Neuronal stem cell (in vitro differentiated cells): ENCODE measurements at regions not wholly inside any gene's neighbourhood (a gene's known extent, or its start where the extent isn't known, plus 50 kb on each side); places are given as distances from the start of the nearest gene placed in this dataset.

Experiments used
- DNase-seq: peaks from one replicate; pipeline ENCODE4 v3.0.0-alpha.2; 2013; ENCODE audit warnings: low spot score
- H2AFZ ChIP-seq: one replicate; pipeline ENCODE4 v1.6.1; 2013; ENCODE audit warnings: mild to moderate bottlenecking, low read length, inconsistent platforms
- H2AK5ac ChIP-seq: 2 replicates; pipeline ENCODE4 v1.6.1; 2013; ENCODE audit warnings: low read depth, mild to moderate bottlenecking, inconsistent platforms, low read length, moderate library complexity, mixed read lengths
- H2BK120ac ChIP-seq: 2 replicates; pipeline ENCODE4 v1.6.1; 2013; ENCODE audit warnings: low read depth, mild to moderate bottlenecking, inconsistent platforms, low read length, moderate library complexity, mixed read lengths
- H2BK12ac ChIP-seq: one replicate; pipeline ENCODE4 v1.6.1; 2013; ENCODE audit warnings: low read length, inconsistent platforms
- H2BK15ac ChIP-seq: 2 replicates; pipeline ENCODE4 v1.6.1; 2013; ENCODE audit warnings: mild to moderate bottlenecking, low read length, inconsistent platforms, mixed read lengths
- H2BK5ac ChIP-seq: one replicate; pipeline ENCODE4 v1.6.1; 2013; ENCODE audit warnings: inconsistent platforms, mild to moderate bottlenecking, low read length, moderate library complexity
- H3K14ac ChIP-seq: one replicate; pipeline ENCODE4 v1.6.1; 2013; ENCODE audit warnings: low read length, inconsistent platforms
- H3K18ac ChIP-seq: 2 replicates; pipeline ENCODE4 v1.6.1; 2013; ENCODE audit warnings: low read length, inconsistent platforms
- H3K23ac ChIP-seq: 2 replicates; pipeline ENCODE4 v1.6.1; 2013; ENCODE audit warnings: low read depth, mild to moderate bottlenecking, mixed read lengths, low read length, inconsistent platforms; ENCODE audit not compliant: poor library complexity
- H3K27ac ChIP-seq: replicated peaks from 3 replicates; pipeline ENCODE4 v1.5.1; 2013; ENCODE audit warnings: low read length, inconsistent platforms
- H3K27me3 ChIP-seq, 3 experiments: 2 replicates each; pipeline ENCODE4 v1.6.1; 2013; ENCODE audit warnings: low read length in 3 of 3, mild to moderate bottlenecking in 2 of 3, inconsistent platforms in 1 of 3, low read depth in 1 of 3, mixed read lengths in 1 of 3, moderate library complexity in 1 of 3; ENCODE audit not compliant: control insufficient read depth in 3 of 3, insufficient read depth in 3 of 3
- H3K36me3 ChIP-seq, 2 donors: replicated peaks in 1 of 2; 2 replicates each; pipeline ENCODE4 v1.6.1; 2013; ENCODE audit warnings: low read length in 2 of 2; ENCODE audit not compliant: control insufficient read depth in 2 of 2, insufficient read depth in 2 of 2
- H3K4ac ChIP-seq: 2 replicates; pipeline ENCODE4 v1.6.1; 2013; ENCODE audit warnings: inconsistent platforms, mild to moderate bottlenecking, low read length, moderate library complexity
- H3K4me1 ChIP-seq, 2 donors: 1 replicate in 1 of 2; 2 replicates in 1 of 2; pipeline ENCODE4 v1.6.1; 2013; ENCODE audit warnings: low read length in 2 of 2, low read depth in 1 of 2; ENCODE audit not compliant: control insufficient read depth in 2 of 2, insufficient read depth in 1 of 2
- H3K4me2 ChIP-seq: one replicate; pipeline ENCODE4 v1.6.1; 2013; ENCODE audit warnings: mild to moderate bottlenecking, low read length, inconsistent platforms; ENCODE audit not compliant: insufficient read depth, poor library complexity, severe bottlenecking
- H3K4me3 ChIP-seq, 2 donors: 2 replicates each; pipeline ENCODE4 v1.5.1; 2013; ENCODE audit warnings: low read length in 2 of 2, mild to moderate bottlenecking in 2 of 2, inconsistent platforms in 1 of 2, moderate library complexity in 1 of 2
- H3K79me1 ChIP-seq: one replicate; pipeline ENCODE4 v1.6.1; 2013; ENCODE audit warnings: low read depth, mild to moderate bottlenecking, inconsistent platforms, low read length, moderate library complexity
- H3K9ac ChIP-seq: one replicate; pipeline ENCODE4 v1.6.1; 2013; ENCODE audit warnings: mild to moderate bottlenecking, low read depth, low read length, inconsistent platforms; ENCODE audit not compliant: poor library complexity
- H3K9me3 ChIP-seq, 2 donors: replicated peaks in 1 of 2; 2 replicates each; pipeline versions ENCODE3 to v1.6.1; 2013; ENCODE audit warnings: low read length in 2 of 2, mild to moderate bottlenecking in 2 of 2, inconsistent platforms in 1 of 2, low read depth in 1 of 2, mixed read lengths in 1 of 2, moderate library complexity in 1 of 2; ENCODE audit not compliant: control insufficient read depth in 2 of 2, insufficient read depth in 1 of 2
- H4K8ac ChIP-seq: one replicate; pipeline ENCODE4 v1.6.1; 2013; ENCODE audit warnings: low read depth, mild to moderate bottlenecking, inconsistent platforms, low read length, moderate library complexity
- H4K91ac ChIP-seq: one replicate; pipeline ENCODE4 v1.6.1; 2013; ENCODE audit warnings: low read length, low read depth, mild to moderate bottlenecking, inconsistent platforms; ENCODE audit not compliant: poor library complexity
- WGBS, 2 donors: extraction: QIAGEN DNeasy Blood & Tissue Kit; methylation state at CpG; one replicate each; pipeline ENCODE4 v1.1.7; 2013; ENCODE audit warnings: missing lambda C conversion rate in 2 of 2, mixed read lengths in 1 of 2; ENCODE audit not compliant: insufficient read length in 2 of 2, insufficient replicate concordance in 1 of 2; ENCODE audit errors: extremely low coverage in 2 of 2; 5-methylcytosine and 5-hydroxymethylcytosine counted together

GRCh38 chr7:9955138-9955537, 1018.5 kb upstream of the PHF14 start:
- Histone ChIP-seq H3K27me3 (no peaks in the 10 kb centered on the region), H2BK120ac (no peak overlapping the region), H3K27ac (no peak overlapping the region), H3K18ac (no peak overlapping the region), H3K36me3 (no peaks in the 10 kb centered on the region), H2AFZ (no peak overlapping the region), H3K9me3 (peaks cover 0 to 4% of the 10 kb centered on the region in 2 donors), H3K23ac (no peak overlapping the region), H2AK5ac (no peak overlapping the region), H3K4me1 (peaks cover 0 to 2% of the 10 kb centered on the region in 2 donors), H2BK12ac (no peak overlapping the region), H3K4me3 (no peak overlapping the region), H4K8ac (no peak overlapping the region), H2BK5ac (no peak overlapping the region), H3K79me1 (no peaks in the 10 kb centered on the region), H3K14ac (no peak overlapping the region), H4K91ac (no peak overlapping the region), H2BK15ac (no peak overlapping the region), H3K4me2 (no peak overlapping the region), H3K4ac (no peak overlapping the region), H3K9ac (no peak overlapping the region)
- no CpG with 5 or more reads among the region's 2 CpGs for WGBS, 2 donors
- DNase-seq, result no peak

DNA sequence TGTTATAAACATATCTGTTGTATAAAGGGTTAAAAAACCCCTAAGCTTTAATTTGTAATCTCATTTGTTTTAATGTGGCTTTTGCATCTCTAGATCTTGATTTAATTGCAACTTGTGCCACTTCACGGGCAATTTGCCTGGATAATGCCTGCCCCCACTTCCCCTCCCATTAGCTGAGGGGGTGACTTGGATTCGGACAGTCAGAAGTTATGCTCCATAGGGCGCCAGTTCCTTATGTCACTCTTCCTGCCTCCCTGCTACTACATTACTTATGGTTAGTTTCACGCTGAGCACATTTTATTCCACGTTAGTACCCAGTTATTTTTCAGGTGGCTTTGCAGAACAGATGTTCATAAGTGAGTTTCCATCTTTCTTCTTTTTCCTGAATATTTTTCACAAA, 1015.2 kb upstream of the PHF14 start:
- H3K9ac ChIP-seq, result no peak overlapping the region
- no peak overlapping the region for H2BK15ac ChIP-seq
- H3K36me3 ChIP-seq, result no peaks in the 10 kb centered on the region
- no peak overlapping the region for H3K27ac ChIP-seq
- no peak overlapping the region for H4K8ac ChIP-seq
- H3K23ac ChIP-seq, result no peak overlapping the region
- H2AK5ac ChIP-seq, result no peak overlapping the region
- no peaks in the 10 kb centered on the region for H3K27me3 ChIP-seq
- no peak overlapping the region for H3K14ac ChIP-seq
- H4K91ac ChIP-seq, result no peak overlapping the region
- no peaks in the 10 kb centered on the region for H3K79me1 ChIP-seq
- DNase-seq, result no peak
- H2BK12ac ChIP-seq, result no peak overlapping the region
- no peak overlapping the region for H3K4me2 ChIP-seq
- no peak overlapping the region for H3K18ac ChIP-seq
- peaks cover 0 to 5% of the 10 kb centered on the region in 2 donors for H3K9me3 ChIP-seq
- H3K4ac ChIP-seq, result no peak overlapping the region
- H3K4me1 ChIP-seq, result peaks cover 0 to 2% of the 10 kb centered on the region in 2 donors
- no peak overlapping the region for H2AFZ ChIP-seq
- no peak overlapping the region for H2BK120ac ChIP-seq
- WGBS, 2 donors, result no CpG with 5 or more reads among the region's 5 CpGs
- no peak overlapping the region for H2BK5ac ChIP-seq
- H3K4me3 ChIP-seq, result no peak overlapping the region

- H3K4me1 ChIP-seq, result peaks cover 0 to 2% of the 10 kb centered on the region in 2 donors
- no peak overlapping the region for H4K8ac ChIP-seq
- no peak overlapping the region for H3K27ac ChIP-seq
- H2BK120ac ChIP-seq, result no peak overlapping the region
- no peak overlapping the region for H2AK5ac ChIP-seq
- H4K91ac ChIP-seq, result no peak overlapping the region
- no peak overlapping the region for H2BK5ac ChIP-seq
- no peak overlapping the region for H3K23ac ChIP-seq
- H2BK15ac ChIP-seq, result no peak overlapping the region
- DNase-seq, result no peak
- H3K27me3 ChIP-seq, result no peaks in the 10 kb centered on the region
- H3K14ac ChIP-seq, result no peak overlapping the region
- no peak overlapping the region for H3K9ac ChIP-seq
- no peaks in the 10 kb centered on the region for H3K36me3 ChIP-seq
- no CpG with 5 or more reads among the region's 3 CpGs for WGBS, 2 donors
- no peak overlapping the region for H3K4me2 ChIP-seq
- peaks cover 0 to 2% of the 10 kb centered on the region in 2 donors for H3K9me3 ChIP-seq
- H3K79me1 ChIP-seq, result no peaks in the 10 kb centered on the region
- no peak overlapping the region for H2AFZ ChIP-seq
- H3K4me3 ChIP-seq, result no peak overlapping the region
- no peak overlapping the region for H3K4ac ChIP-seq
- H3K18ac ChIP-seq, result no peak overlapping the region
- no peak overlapping the region for H2BK12ac ChIP-seq
Measured at GRCh38 chr7:9960460-9960859, 1013.2 kb upstream of the PHF14 start.

- Histone ChIP-seq H2AK5ac (no peak overlapping the region), H3K23ac (no peak overlapping the region), H2BK5ac (no peak overlapping the region), H3K9me3 (peaks cover 0 to 2% of the 10 kb centered on the region in 2 donors), H2AFZ (no peak overlapping the region), H3K36me3 (no peaks in the 10 kb centered on the region), H4K8ac (no peak overlapping the region), H3K18ac (no peak overlapping the region), H3K4ac (no peak overlapping the region), H3K4me3 (no peak overlapping the region), H3K79me1 (no peaks in the 10 kb centered on the region), H3K14ac (no peak overlapping the region), H2BK12ac (no peak overlapping the region), H4K91ac (no peak overlapping the region), H3K9ac (no peak overlapping the region), H3K27me3 (no peaks in the 10 kb centered on the region), H3K27ac (no peak overlapping the region), H2BK120ac (no peak overlapping the region), H3K4me1 (peaks cover 0 to 2% of the 10 kb centered on the region in 2 donors), H3K4me2 (no peak overlapping the region), H2BK15ac (no peak overlapping the region)
- DNase-seq, result no peak
- WGBS, 2 donors, result no CpG with 5 or more reads among the region's 5 CpGs
Measured at GRCh38 chr7:9961161-9961922, 1012.3 kb upstream of the PHF14 start.
